GM19023 (cell line): ENCODE measurements at regions not wholly inside any gene's neighbourhood (a gene's known extent, or its start where the extent isn't known, plus 50 kb on each side); places are given as distances from the start of the nearest gene placed in this dataset.
"Not testable (repeated sequence)": the region's sequence is repeated elsewhere in the genome, so short reads cannot be mapped to it uniquely, and the experiment has no call there.

Experiments used
- ATAC-seq: cut with Tn5 transposase; IDR thresholded peaks from one replicate; pipeline ENCODE4 v1.9.1; 2021; ENCODE audit warnings: mild to moderate bottlenecking, moderate library complexity; ENCODE audit not compliant: unreplicated experiment

DNA sequence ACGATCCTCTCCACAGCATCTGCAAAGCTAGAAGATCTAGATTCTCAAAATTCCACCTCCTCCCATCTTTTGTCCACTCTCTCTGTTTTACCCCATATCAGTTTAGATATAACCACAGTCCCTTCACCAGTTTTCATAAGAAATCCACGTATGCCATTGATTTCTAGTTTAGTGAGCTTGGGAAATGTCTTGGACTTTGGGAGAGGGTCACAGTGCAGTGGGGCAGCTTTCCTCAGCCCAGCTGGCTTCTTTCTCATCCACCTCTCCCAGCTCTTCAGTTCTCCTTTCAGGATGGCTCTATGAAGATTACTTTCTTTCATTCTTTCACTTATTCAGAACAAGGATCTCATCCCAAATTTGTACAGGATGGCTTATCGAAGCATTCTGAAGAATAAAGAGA lies 203.9 kb upstream of the ADCY2 start:
- no peak for ATAC-seq

- ATAC-seq = no peak
Measured at GRCh38 chr5:7202846-7203245, 193.1 kb upstream of the ADCY2 start.

DNA sequence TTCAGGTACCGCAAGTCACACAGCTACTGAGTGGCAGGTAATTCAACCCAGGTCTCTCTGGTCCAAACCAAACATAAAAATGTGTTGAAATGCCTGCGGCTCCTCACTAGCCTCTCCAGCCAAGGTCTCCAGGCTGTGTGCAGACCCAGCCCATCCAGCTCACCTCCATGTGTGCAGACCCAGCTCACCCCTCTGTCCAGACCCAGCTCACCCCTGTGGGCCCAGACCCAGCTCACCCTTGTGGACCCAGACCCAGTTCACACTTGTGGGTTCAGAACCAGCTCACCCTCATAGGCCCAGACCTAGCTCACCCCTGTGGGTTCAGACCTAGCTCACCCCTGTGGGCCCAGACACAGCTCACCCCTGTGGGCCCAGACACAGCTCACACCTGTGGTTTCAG lies 188.0 kb upstream of the ADCY2 start:
- no peak for ATAC-seq

- no peak for ATAC-seq
Measured at GRCh38 chr5:7208938-7209337, 187.0 kb upstream of the ADCY2 start.

DNA sequence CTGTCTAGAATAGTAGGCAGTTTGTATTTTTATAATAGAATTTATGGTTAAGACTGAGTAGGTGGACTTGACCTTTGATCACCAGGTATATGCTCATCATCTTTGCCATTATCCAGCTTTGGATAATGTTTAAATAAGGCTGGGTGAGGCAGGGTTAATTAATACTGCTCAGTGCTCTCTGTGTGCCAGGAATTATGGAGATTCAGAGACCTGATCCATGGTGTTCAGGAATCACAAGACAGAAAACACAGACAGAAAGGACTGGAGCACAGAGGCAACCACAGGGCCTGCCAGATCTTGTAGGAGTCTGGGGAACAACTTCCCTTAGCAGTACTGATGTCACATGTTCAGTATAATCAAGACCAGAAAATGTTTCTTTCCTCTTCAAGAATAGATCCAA lies 186.3 kb upstream of the ADCY2 start:
- no peak for ATAC-seq

DNA sequence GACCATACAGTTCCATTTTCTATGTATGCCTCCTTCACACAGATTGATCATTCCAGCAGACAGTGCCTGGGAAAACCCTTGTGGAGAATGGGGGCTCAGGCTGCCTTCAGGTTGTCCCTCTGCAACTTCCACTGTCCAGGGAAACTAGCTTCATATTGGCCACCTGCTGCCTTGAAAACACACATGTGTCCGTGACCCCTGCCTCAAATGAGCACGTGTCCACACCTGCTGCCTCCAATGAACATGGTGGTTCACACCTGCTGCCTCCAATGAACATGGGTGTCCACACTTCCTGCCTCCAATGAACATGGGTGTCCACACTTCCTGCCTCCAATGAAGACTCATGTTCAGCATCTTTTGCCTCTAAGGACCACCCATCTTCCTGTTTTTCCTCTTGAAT lies 185.4 kb upstream of the ADCY2 start:
- no peak for ATAC-seq

GRCh38 chr5:7213525-7213924 lies 182.4 kb upstream of the ADCY2 start:
- no peak for ATAC-seq

DNA sequence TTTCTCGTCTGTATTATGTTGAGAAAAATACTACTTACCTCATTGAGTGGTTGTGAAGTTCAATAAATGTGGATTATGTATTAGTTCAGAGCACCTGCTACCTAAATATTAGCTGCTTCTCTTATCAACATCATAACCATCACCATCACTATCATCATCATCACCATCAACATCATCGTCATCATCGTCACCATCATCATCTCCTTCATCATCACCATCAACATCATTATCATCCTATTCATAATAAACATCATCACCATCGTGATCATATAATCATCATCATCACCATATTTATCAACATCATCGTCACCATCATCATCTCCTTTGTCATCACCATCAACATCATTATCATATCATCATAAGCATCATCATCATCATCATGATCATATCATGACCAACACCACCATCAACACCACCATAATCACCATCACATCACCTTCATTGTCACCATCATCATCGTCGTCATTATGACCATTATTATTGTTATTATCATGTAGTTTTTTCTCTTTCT lies 181.0 kb upstream of the ADCY2 start:
- ATAC-seq = no peak

DNA sequence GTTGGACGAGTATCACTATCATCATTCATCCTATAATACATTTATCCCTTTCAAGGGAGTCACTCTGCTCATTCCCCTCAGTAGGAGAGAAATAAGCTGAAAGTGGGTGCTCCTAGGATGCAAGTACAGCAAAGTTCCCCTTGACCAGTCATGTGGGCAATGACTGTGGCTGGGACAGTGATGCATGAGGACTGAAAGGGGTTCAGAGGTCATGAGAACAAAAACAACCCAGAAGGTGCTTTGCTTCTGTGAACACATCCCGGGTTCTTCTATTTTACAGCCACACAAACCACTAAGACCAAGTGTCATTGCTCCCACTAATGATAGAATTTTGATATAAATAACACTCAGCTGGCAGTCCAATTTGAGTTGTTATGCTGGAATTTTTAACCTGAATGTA lies 177.8 kb upstream of the ADCY2 start:
- no peak for ATAC-seq

GRCh38 chr5:7220156-7220555 lies 175.8 kb upstream of the ADCY2 start:
- no peak for ATAC-seq

DNA sequence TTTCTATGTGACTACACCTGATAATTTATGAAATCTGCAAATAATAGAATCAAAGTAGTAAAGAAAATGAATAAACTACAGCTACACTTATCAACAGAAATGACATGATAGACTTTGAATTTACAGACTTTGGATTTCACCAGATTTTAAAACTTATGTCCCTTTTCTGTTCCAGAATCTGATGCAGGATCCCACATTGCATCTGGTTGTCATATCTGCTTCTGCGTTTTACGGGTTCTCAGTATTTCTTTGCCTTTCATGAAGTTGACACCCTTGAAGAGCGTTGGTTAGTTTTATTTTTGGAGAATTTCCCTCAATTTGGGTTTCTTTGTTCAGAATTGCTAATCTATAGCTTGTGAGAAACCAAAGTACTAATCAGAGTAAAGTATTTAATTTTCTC lies 174.9 kb upstream of the ADCY2 start:
- no peak for ATAC-seq

DNA sequence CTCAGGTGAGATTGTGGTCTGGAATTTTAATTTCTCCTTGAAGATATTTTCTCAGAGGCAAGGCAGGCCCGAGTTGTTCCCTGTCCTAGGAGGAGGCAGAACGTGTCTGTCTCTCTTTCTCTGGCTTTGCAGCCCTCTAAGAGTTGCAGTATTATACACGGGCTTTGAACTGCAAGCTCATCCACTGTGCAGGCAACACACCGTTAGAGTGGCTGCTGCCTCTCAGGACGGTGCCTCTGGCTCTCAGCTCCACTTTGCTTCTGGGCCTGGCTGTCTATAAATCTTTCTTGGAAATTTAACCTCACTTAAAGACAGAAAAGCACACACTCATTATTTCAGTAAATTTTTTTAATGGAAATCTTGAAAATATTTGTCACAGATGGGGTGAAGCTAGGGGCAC lies 170.1 kb upstream of the ADCY2 start:
- no peak for ATAC-seq

DNA sequence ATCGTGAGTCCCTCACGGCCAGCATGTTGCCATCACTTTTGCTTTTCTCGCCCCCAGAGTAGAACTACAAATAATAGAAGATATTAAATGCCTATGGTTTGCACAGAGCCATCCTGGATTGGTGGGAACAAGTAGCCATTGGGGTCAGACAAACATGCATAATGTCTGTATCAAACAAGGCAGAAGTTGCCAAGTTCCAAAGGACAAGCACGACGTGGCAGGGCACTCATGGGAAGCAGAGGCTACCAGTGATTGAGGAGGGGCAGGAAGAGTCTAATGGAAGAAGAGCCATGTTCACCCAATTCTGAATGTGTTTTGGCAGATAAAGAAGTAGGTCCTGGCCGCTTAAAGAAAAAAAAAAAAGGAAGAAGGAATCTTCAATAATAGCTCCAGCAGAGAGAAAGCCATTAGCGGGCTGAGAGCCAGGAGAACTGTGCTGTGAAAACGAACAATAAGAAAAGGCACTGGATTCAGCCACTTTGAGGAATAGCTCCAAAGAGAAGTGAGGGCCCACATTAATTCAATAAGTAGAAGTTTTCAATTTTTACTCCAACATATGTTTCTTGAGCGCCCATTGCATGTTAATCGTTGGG lies 153.7 kb upstream of the ADCY2 start:
- ATAC-seq = no peak

DNA sequence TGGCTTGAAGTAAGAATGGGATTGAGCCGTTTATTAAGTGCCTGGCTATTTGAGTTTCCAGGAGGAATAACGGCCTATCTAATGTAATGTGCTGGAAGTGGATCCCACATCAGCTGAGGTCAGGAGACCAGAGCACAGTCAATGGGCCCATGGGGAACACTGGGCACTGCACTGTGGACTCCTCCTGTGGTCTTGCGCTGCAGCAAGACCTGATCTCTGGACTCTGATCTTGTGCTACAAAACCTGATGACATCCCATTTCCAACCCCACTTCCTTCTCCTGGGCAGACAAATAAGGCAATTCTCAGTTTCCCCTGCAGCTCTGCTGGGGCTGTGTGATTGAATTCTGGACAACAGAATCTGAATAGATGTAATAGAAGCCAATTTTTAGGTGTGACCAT lies 151.7 kb upstream of the ADCY2 start:
- no peak for ATAC-seq

DNA sequence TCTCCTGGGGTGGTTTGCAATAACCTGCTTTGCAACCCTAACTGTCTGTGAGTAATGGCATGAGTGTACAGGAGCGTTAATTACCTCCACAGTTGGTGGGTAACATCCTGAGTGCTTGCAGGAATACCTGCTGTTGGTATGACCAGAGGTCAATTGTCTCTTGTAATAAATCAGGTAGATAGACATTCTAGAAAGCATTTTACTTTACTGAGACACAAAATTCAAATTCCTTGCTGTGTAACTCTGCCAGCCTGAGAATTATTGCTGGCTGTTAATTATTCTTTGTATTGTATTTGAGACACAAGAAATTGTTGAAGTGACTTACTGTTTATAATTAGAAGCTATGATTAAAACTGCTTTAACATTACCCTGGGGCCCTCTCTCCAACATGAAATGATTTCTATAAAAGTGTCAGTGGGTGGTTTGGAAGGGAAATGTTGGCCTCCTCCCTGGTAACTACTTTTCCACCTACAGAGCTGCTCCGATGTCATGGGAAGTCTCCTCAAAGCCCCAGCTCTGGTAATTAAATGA lies 150.8 kb upstream of the ADCY2 start:
- no peak for ATAC-seq

DNA sequence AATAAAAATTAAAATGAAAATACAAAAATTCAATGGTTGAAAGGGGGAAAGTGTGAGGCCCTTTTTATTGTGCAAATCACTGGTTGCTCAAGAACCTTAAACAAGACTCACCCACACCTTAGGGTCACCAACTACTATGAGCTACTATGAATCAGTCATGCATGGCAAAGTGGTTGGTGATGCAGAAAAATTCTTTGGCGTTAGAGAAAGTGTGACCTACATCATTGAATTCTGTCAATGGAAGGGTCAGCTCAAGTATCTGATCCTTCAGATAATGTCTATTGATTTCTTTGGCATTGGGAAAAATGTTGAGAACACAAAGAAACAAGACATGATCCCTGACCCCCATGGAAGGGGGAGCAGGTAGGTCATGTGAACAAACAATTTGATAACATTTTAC lies 149.7 kb upstream of the ADCY2 start:
- ATAC-seq = no peak

GRCh38 chr5:7250004-7250403 lies 145.9 kb upstream of the ADCY2 start:
- no peak for ATAC-seq

GRCh38 chr5:7250611-7251010 lies 145.3 kb upstream of the ADCY2 start:
- ATAC-seq = no peak

DNA sequence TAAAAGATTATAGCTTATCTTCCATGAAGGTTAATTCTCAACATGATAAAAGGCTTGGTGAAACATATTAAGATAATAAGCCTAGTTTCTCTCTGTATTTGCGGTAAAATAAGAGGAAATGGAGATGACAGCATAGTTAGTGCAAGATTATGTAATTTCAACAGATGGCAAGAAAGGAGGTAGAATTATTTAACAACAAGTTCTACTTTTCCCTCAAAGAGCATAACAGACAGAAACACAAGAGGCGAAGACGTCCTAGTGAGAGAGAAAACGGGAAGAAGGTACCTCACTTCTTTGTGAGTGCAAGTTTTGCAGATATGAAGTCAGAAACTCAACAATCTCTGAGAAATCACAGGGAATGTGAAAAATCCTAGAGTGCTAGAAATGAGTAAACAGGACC lies 144.8 kb upstream of the ADCY2 start:
- ATAC-seq = no peak

- ATAC-seq = no peak
Measured at GRCh38 chr5:7261049-7261448, 134.9 kb upstream of the ADCY2 start.

DNA sequence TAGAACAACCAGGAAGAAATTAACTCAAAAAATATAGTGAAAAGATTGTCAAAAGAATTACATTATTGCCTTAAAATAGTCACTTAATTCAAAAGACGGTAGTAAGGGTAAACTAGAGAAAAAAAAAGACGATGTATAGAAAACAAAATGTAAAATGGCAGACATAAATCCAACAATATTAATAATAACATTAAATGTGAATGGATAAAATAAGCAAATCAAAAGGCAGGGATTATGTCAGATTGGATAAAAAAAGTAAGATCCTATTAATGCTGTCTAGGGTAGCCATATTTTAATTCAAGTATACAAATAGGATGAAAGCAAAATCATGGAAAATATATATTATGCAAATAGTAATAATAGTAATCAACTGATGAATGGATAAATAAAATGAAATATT lies 134.0 kb upstream of the ADCY2 start:
- ATAC-seq = no peak

DNA sequence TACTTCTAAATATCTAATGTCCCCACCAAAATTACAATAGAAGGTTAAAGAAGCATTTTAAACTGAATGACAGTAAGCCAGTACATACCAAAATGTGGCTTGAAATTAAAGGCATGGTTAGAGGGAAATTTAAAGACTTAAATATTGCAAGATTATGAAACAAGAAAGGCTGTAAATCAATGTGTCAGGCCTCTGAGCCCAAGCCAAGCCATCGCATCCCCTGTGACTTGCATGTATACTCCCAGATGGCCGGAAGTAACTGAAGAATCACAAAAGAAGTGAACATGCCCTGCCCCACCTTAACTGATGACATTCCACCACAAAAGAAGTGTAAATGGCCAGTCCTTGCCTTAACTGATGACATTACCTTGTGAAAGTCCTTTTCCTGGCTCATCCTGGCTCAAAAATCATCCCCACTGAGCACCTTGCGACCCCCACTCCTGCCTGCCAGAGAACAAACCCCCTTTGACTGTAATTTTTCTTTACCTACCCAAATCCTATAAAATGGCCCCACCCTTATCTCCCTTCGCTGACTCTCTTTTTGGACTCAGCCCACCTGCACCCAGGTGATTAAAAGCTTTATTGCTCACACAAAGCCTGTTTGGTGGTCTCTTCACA lies 132.4 kb upstream of the ADCY2 start:
- not testable (repeated sequence) for ATAC-seq

- not testable (repeated sequence) for ATAC-seq
Measured at GRCh38 chr5:7265776-7266175, 130.2 kb upstream of the ADCY2 start.
